Fibroblast of skin of back (primary cell): ENCODE measurements at regions not wholly inside any gene's neighbourhood (a gene's known extent, or its start where the extent isn't known, plus 50 kb on each side); places are given as distances from the start of the nearest gene placed in this dataset.
"Not testable (repeated sequence)": the region's sequence is repeated elsewhere in the genome, so short reads cannot be mapped to it uniquely, and the experiment has no call there.

Experiments used
- DNase-seq: peaks from one replicate; pipeline ENCODE4 v3.0.0-alpha.2; 2013

- DNase-seq: no peak
These were observed 52.5 kb upstream of the USP6NL start for GRCh38 chr10:11663763-11664555.

GRCh38 chr10:11663126-11663515 is 51.7 kb upstream of the USP6NL start:
- DNase-seq: not testable (repeated sequence)

- DNase-seq: no peak
These were observed 50.0 kb upstream of the USP6NL start for GRCh38 chr10:11661441-11661840.
